ENCODE measurements at regions not wholly inside any gene's neighbourhood (a gene's known extent, or its start where the extent isn't known, plus 50 kb on each side); places are given as distances from the start of the nearest gene placed in this dataset.
"Not testable (repeated sequence)": the region's sequence is repeated elsewhere in the genome, so short reads cannot be mapped to it uniquely, and the experiment has no call there.

DNA sequence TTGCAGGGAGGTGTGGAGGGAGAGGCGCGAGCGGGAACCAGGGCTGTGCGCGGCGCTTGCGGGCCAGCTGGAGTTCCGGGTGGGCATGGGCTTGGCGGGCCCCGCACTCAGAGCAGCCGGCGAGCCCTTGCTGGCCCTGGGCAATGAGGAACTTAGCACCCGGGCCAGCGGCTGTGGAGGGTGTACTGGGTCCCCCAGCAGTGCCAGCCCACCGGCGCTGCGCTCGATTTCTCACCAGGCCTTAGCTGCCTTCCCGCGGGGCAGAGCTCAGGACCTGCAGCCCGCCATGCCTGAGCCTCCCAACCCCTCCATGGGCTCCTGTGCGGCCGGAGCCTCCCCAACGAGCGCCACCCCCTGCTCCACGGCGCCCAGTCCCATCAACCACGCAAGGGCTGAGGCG is 243.2 kb downstream of the TFAP2A start:
- not testable (repeated sequence) for H3K4me3 ChIP-seq (ENCODE audit: insufficient read depth, low read depth, low read length, poor library complexity, severe bottlenecking); H3K9me3 ChIP-seq (ENCODE audit: control insufficient read depth, low read length); H3K27me3 ChIP-seq (replicated peaks; ENCODE audit: control insufficient read depth, insufficient read depth, low read length, poor library complexity, severe bottlenecking); H3K27ac ChIP-seq (ENCODE audit: insufficient read depth, low read length, poor library complexity, severe bottlenecking); H3K4me1 ChIP-seq (ENCODE audit: control insufficient read depth, insufficient read depth, low read length, poor library complexity, severe bottlenecking); H3K36me3 ChIP-seq (ENCODE audit: control insufficient read depth, insufficient read depth, low read length); DNase-seq

- H3K4me1 ChIP-seq (ENCODE audit: control insufficient read depth, insufficient read depth, low read length, poor library complexity, severe bottlenecking): no peaks in the 10 kb centered on the region
- DNase-seq: no peak
- no peaks in the 10 kb centered on the region for H3K36me3 ChIP-seq (ENCODE audit: control insufficient read depth, insufficient read depth, low read length)
- no peak overlapping the region for H3K4me3 ChIP-seq (ENCODE audit: insufficient read depth, low read depth, low read length, poor library complexity, severe bottlenecking)
- H3K27me3 ChIP-seq (replicated peaks; ENCODE audit: control insufficient read depth, insufficient read depth, low read length, poor library complexity, severe bottlenecking): no peaks in the 10 kb centered on the region
- no peak overlapping the region for H3K27ac ChIP-seq (ENCODE audit: insufficient read depth, low read length, poor library complexity, severe bottlenecking)
- H3K9me3 ChIP-seq (ENCODE audit: control insufficient read depth, low read length): no peaks in the 10 kb centered on the region
Measured at GRCh38 chr6:10170816-10171215, 244.1 kb downstream of the TFAP2A start.

GRCh38 chr6:10166031-10166430 is 248.8 kb downstream of the TFAP2A start:
- H3K9me3 ChIP-seq (ENCODE audit: control insufficient read depth, low read length): no peaks in the 10 kb centered on the region
- H3K36me3 ChIP-seq (ENCODE audit: control insufficient read depth, insufficient read depth, low read length): no peaks in the 10 kb centered on the region
- no peak overlapping the region for H3K27ac ChIP-seq (ENCODE audit: insufficient read depth, low read length, poor library complexity, severe bottlenecking)
- no peak for DNase-seq
- H3K27me3 ChIP-seq (replicated peaks; ENCODE audit: control insufficient read depth, insufficient read depth, low read length, poor library complexity, severe bottlenecking): no peaks in the 10 kb centered on the region
- no peak overlapping the region for H3K4me3 ChIP-seq (ENCODE audit: insufficient read depth, low read depth, low read length, poor library complexity, severe bottlenecking)
- no peaks in the 10 kb centered on the region for H3K4me1 ChIP-seq (ENCODE audit: control insufficient read depth, insufficient read depth, low read length, poor library complexity, severe bottlenecking)

GRCh38 chr6:10163203-10163962 is 251.5 kb downstream of the TFAP2A start:
- no peak for DNase-seq
- no peaks in the 10 kb centered on the region for H3K36me3 ChIP-seq (ENCODE audit: control insufficient read depth, insufficient read depth, low read length)
- H3K27ac ChIP-seq (ENCODE audit: insufficient read depth, low read length, poor library complexity, severe bottlenecking): no peak overlapping the region
- H3K27me3 ChIP-seq (replicated peaks; ENCODE audit: control insufficient read depth, insufficient read depth, low read length, poor library complexity, severe bottlenecking): no peaks in the 10 kb centered on the region
- H3K9me3 ChIP-seq (ENCODE audit: control insufficient read depth, low read length): no peaks in the 10 kb centered on the region
- no peaks in the 10 kb centered on the region for H3K4me1 ChIP-seq (ENCODE audit: control insufficient read depth, insufficient read depth, low read length, poor library complexity, severe bottlenecking)
- H3K4me3 ChIP-seq (ENCODE audit: insufficient read depth, low read depth, low read length, poor library complexity, severe bottlenecking): no peak overlapping the region

DNA sequence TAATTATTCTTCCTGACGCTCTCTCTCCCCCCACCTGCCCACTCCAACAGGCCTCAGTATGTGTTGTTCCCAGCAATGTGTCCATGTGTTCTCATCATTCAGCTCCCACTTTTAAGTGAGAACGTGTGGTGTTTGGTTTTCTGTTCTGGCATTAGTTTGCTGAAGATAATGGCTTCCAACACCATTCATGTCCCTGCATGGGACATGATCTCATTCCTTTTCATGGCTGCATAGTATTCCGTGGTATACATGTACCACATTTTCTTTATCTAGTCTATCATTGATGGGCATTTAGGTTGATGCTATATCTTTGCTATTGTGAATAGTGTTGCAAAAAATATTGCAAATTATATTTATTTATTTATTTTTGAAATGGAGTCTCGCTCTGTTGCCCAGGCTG is 258.0 kb downstream of the TFAP2A start:
- no peaks in the 10 kb centered on the region for H3K27me3 ChIP-seq (replicated peaks; ENCODE audit: control insufficient read depth, insufficient read depth, low read length, poor library complexity, severe bottlenecking)
- H3K4me3 ChIP-seq (ENCODE audit: insufficient read depth, low read depth, low read length, poor library complexity, severe bottlenecking): no peak overlapping the region
- DNase-seq: no peak

GRCh38 chr6:10154251-10154650 is 260.6 kb downstream of the TFAP2A start:
- Histone ChIP-seq H3K9me3 (ENCODE audit: control insufficient read depth, low read length) (no peaks in the 10 kb centered on the region), H3K4me3 (ENCODE audit: insufficient read depth, low read depth, low read length, poor library complexity, severe bottlenecking) (no peak overlapping the region), H3K4me1 (ENCODE audit: control insufficient read depth, insufficient read depth, low read length, poor library complexity, severe bottlenecking) (no peaks in the 10 kb centered on the region), H3K27me3 (replicated peaks; ENCODE audit: control insufficient read depth, insufficient read depth, low read length, poor library complexity, severe bottlenecking) (no peaks in the 10 kb centered on the region), H3K27ac (ENCODE audit: insufficient read depth, low read length, poor library complexity, severe bottlenecking) (no peak overlapping the region), H3K36me3 (ENCODE audit: control insufficient read depth, insufficient read depth, low read length) (no peaks in the 10 kb centered on the region)
- DNase-seq: no peak

More for the DNA sequence above, 258.0 kb downstream of the TFAP2A start:
- no peaks in the 10 kb centered on the region for H3K9me3 ChIP-seq (ENCODE audit: control insufficient read depth, low read length)
- no peaks in the 10 kb centered on the region for H3K4me1 ChIP-seq (ENCODE audit: control insufficient read depth, insufficient read depth, low read length, poor library complexity, severe bottlenecking)
- no peaks in the 10 kb centered on the region for H3K36me3 ChIP-seq (ENCODE audit: control insufficient read depth, insufficient read depth, low read length)
- no peak overlapping the region for H3K27ac ChIP-seq (ENCODE audit: insufficient read depth, low read length, poor library complexity, severe bottlenecking)

DNA sequence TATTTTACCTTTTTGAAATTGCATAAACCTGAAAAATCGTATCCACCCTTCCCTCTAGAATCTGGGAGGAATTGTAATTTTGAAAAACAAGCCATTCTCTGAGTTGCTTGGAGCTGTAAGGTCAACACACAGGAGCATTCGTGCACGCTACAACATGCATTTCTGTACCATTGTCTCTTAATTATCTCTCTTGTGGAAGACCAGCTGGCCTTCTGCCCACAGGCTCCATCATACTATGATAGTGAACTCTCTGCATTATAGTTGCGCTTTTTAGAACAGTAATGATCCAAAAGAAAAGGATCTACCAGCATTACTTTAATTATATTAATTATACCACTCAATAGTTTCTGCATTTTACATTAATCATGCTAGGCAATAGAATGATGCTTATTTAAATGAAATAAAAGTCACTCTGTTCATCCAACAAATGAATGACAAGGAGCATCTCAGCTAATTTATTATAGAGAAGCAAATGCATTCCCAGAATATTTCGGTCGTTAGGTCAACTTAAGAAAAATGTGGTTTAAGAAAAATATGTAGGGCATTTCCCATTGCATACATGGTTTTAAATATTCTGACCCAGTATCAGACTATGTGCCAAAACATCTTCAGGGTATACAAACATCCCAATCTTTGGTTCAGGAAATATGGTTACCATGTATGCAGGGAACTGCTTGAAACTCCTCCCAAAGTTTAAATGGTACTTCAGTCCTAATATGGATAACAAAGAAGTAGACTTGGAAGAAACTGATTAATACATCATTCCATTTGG is 263.5 kb downstream of the TFAP2A start:
- Histone ChIP-seq H3K27me3 (replicated peaks; ENCODE audit: control insufficient read depth, insufficient read depth, low read length, poor library complexity, severe bottlenecking) (no peaks in the 10 kb centered on the region), H3K4me1 (ENCODE audit: control insufficient read depth, insufficient read depth, low read length, poor library complexity, severe bottlenecking) (no peaks in the 10 kb centered on the region), H3K4me3 (ENCODE audit: insufficient read depth, low read depth, low read length, poor library complexity, severe bottlenecking) (no peak overlapping the region), H3K9me3 (ENCODE audit: control insufficient read depth, low read length) (no peaks in the 10 kb centered on the region), H3K36me3 (ENCODE audit: control insufficient read depth, insufficient read depth, low read length) (no peaks in the 10 kb centered on the region), H3K27ac (ENCODE audit: insufficient read depth, low read length, poor library complexity, severe bottlenecking) (no peak overlapping the region)
- DNase-seq: no peak

DNA sequence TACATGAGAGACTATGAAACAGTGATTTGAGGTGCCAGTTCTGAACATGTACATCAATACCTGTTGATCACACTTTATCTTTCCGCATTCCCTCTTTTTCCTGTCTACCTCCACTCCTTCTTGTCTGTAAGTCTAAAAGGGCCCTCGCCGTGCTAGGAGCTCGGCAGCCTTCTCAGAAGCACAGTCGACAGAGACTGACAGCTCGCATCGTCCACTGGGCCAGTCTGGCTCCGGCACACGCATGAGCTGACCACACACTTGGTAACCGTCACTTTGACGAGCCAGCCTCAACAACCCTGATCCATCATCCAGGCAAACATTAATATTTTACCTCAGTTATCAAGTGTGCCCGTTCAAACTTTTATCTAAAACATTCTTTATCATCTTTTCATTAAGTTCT is 265.3 kb downstream of the TFAP2A start:
- Histone ChIP-seq H3K4me1 (ENCODE audit: control insufficient read depth, insufficient read depth, low read length, poor library complexity, severe bottlenecking) (no peaks in the 10 kb centered on the region), H3K27me3 (replicated peaks; ENCODE audit: control insufficient read depth, insufficient read depth, low read length, poor library complexity, severe bottlenecking) (no peaks in the 10 kb centered on the region), H3K36me3 (ENCODE audit: control insufficient read depth, insufficient read depth, low read length) (no peaks in the 10 kb centered on the region), H3K27ac (ENCODE audit: insufficient read depth, low read length, poor library complexity, severe bottlenecking) (no peak overlapping the region), H3K4me3 (ENCODE audit: insufficient read depth, low read depth, low read length, poor library complexity, severe bottlenecking) (no peak overlapping the region), H3K9me3 (ENCODE audit: control insufficient read depth, low read length) (no peaks in the 10 kb centered on the region)
- no peak for DNase-seq

GRCh38 chr6:10146715-10147451 is 268.0 kb downstream of the TFAP2A start:
- no peak overlapping the region for H3K27ac ChIP-seq (ENCODE audit: insufficient read depth, low read length, poor library complexity, severe bottlenecking)
- H3K9me3 ChIP-seq (ENCODE audit: control insufficient read depth, low read length): no peaks in the 10 kb centered on the region
- no peak for DNase-seq

GRCh38 chr6:10144772-10145171 is 270.1 kb downstream of the TFAP2A start:
- DNase-seq: no peak
- Histone ChIP-seq H3K36me3 (ENCODE audit: control insufficient read depth, insufficient read depth, low read length) (no peaks in the 10 kb centered on the region), H3K27me3 (replicated peaks; ENCODE audit: control insufficient read depth, insufficient read depth, low read length, poor library complexity, severe bottlenecking) (no peaks in the 10 kb centered on the region), H3K4me3 (ENCODE audit: insufficient read depth, low read depth, low read length, poor library complexity, severe bottlenecking) (no peak overlapping the region), H3K27ac (ENCODE audit: insufficient read depth, low read length, poor library complexity, severe bottlenecking) (no peak overlapping the region), H3K9me3 (ENCODE audit: control insufficient read depth, low read length) (no peaks in the 10 kb centered on the region), H3K4me1 (ENCODE audit: control insufficient read depth, insufficient read depth, low read length, poor library complexity, severe bottlenecking) (no peaks in the 10 kb centered on the region)

More at GRCh38 chr6:10146715-10147451, 268.0 kb downstream of the TFAP2A start:
- H3K4me3 ChIP-seq (ENCODE audit: insufficient read depth, low read depth, low read length, poor library complexity, severe bottlenecking): no peak overlapping the region
- no peaks in the 10 kb centered on the region for H3K27me3 ChIP-seq (replicated peaks; ENCODE audit: control insufficient read depth, insufficient read depth, low read length, poor library complexity, severe bottlenecking)
- no peaks in the 10 kb centered on the region for H3K36me3 ChIP-seq (ENCODE audit: control insufficient read depth, insufficient read depth, low read length)
- no peaks in the 10 kb centered on the region for H3K4me1 ChIP-seq (ENCODE audit: control insufficient read depth, insufficient read depth, low read length, poor library complexity, severe bottlenecking)
